ENCODE measurements at regions not wholly inside any gene's neighbourhood (a gene's known extent, or its start where the extent isn't known, plus 50 kb on each side); places are given as distances from the start of the nearest gene placed in this dataset.

GRCh38 chr12:40597133-40597532 lies 95.1 kb upstream of the CNTN1 start:
- DNase-seq (ENCODE audit: insufficient read length, low spot score) (no peak), FAIRE-seq (no peak)
- TF ChIP-seq POLR2A (IDR thresholded peaks at IDR 0.05; ENCODE audit: low read depth, low read length), result no peak
- TF ChIP-seq SPI1 (IDR thresholded peaks at IDR 0.05; ENCODE audit: low read depth, low read length), result peak; percentile 45
- no peak for TF ChIP-seq TAF1 (IDR thresholded peaks at IDR 0.05; ENCODE audit: low read depth, low read length)

- FAIRE-seq (no peak), DNase-seq (ENCODE audit: insufficient read length, low spot score) (no peak)
- peak; percentile 76 for TF ChIP-seq SPI1 (IDR thresholded peaks at IDR 0.05; ENCODE audit: low read depth, low read length)
- TF ChIP-seq POU2F2 (IDR thresholded peaks at IDR 0.05; ENCODE audit: low read depth, low read length), result no peak
Observed at GRCh38 chr12:40598073-40598472, 94.2 kb upstream of the CNTN1 start.

- DNase-seq (ENCODE audit: insufficient read length, low spot score) (no peak), FAIRE-seq (no peak)
- no peak for TF ChIP-seq SPI1 (IDR thresholded peaks at IDR 0.05; ENCODE audit: low read depth, low read length)
Observed at GRCh38 chr12:40602562-40602961, 89.7 kb upstream of the CNTN1 start.

- peak; percentile 74 for FAIRE-seq
- no peak for DNase-seq (ENCODE audit: insufficient read length, low spot score)
- TF ChIP-seq PAX5 (IDR thresholded peaks at IDR 0.05; ENCODE audit: insufficient read depth, low read length, severe bottlenecking), result no peak
- TF ChIP-seq SPI1 (IDR thresholded peaks at IDR 0.05; ENCODE audit: low read depth, low read length), result peak; percentile 59
Observed at GRCh38 chr12:40614923-40615322, 77.3 kb upstream of the CNTN1 start.

- DNase-seq (ENCODE audit: insufficient read length, low spot score) (no peak), FAIRE-seq (no peak)
- no peak for TF ChIP-seq POU2F2 (IDR thresholded peaks at IDR 0.05; ENCODE audit: low read depth, low read length)
- TF ChIP-seq SPI1 (IDR thresholded peaks at IDR 0.05; ENCODE audit: low read depth, low read length), result no peak
- no peak for TF ChIP-seq POLR2A (IDR thresholded peaks at IDR 0.05; ENCODE audit: low read depth, low read length)
- no peak for TF ChIP-seq TAF1 (IDR thresholded peaks at IDR 0.05; ENCODE audit: low read depth, low read length)
- TF ChIP-seq POLR2AphosphoS5 (IDR thresholded peaks at IDR 0.05; ENCODE audit: low read depth, low read length), result no peak
- no peak for TF ChIP-seq PAX5 (IDR thresholded peaks at IDR 0.05; ENCODE audit: insufficient read depth, low read length, severe bottlenecking)
Observed at GRCh38 chr12:40615590-40615989, 76.6 kb upstream of the CNTN1 start.

- no peak for FAIRE-seq
- no peak for TF ChIP-seq POLR2AphosphoS5 (IDR thresholded peaks at IDR 0.05; ENCODE audit: low read depth, low read length)
- TF ChIP-seq PAX5 (IDR thresholded peaks at IDR 0.05; ENCODE audit: insufficient read depth, low read length, severe bottlenecking), result no peak
- TF ChIP-seq POU2F2 (IDR thresholded peaks at IDR 0.05; ENCODE audit: low read depth, low read length), result no peak
- no peak for TF ChIP-seq SPI1 (IDR thresholded peaks at IDR 0.05; ENCODE audit: low read depth, low read length)
- no peak for DNase-seq (ENCODE audit: insufficient read length, low spot score)
Observed at GRCh38 chr12:40616383-40616915, 75.8 kb upstream of the CNTN1 start.

GRCh38 chr12:40618636-40619035 lies 73.6 kb upstream of the CNTN1 start:
- TF ChIP-seq POLR2A (IDR thresholded peaks at IDR 0.05; ENCODE audit: low read depth, low read length) (no peak), POLR2AphosphoS5 (IDR thresholded peaks at IDR 0.05; ENCODE audit: low read depth, low read length) (no peak), POU2F2 (IDR thresholded peaks at IDR 0.05; ENCODE audit: low read depth, low read length) (no peak), TAF1 (IDR thresholded peaks at IDR 0.05; ENCODE audit: low read depth, low read length) (no peak), PAX5 (IDR thresholded peaks at IDR 0.05; ENCODE audit: insufficient read depth, low read length, severe bottlenecking) (no peak), SPI1 (IDR thresholded peaks at IDR 0.05; ENCODE audit: low read depth, low read length) (no peak)
- FAIRE-seq, result no peak
- no peak for DNase-seq (ENCODE audit: insufficient read length, low spot score)

- no peak for FAIRE-seq
Observed at GRCh38 chr12:40620564-40621019, 71.6 kb upstream of the CNTN1 start.

GRCh38 chr12:40622246-40622838 lies 69.9 kb upstream of the CNTN1 start:
- peak; percentile 61 for FAIRE-seq
- TF ChIP-seq POLR2AphosphoS5 (IDR thresholded peaks at IDR 0.05; ENCODE audit: low read depth, low read length), result no peak
- TF ChIP-seq POU2F2 (IDR thresholded peaks at IDR 0.05; ENCODE audit: low read depth, low read length), result no peak
- DNase-seq (ENCODE audit: insufficient read length, low spot score), result peak; percentile 25

More at GRCh38 chr12:40620564-40621019, 71.6 kb upstream of the CNTN1 start:
- no peak for DNase-seq (ENCODE audit: insufficient read length, low spot score)
- TF ChIP-seq POU2F2 (IDR thresholded peaks at IDR 0.05; ENCODE audit: low read depth, low read length) (no peak), POLR2AphosphoS5 (IDR thresholded peaks at IDR 0.05; ENCODE audit: low read depth, low read length) (no peak), PAX5 (IDR thresholded peaks at IDR 0.05; ENCODE audit: insufficient read depth, low read length, severe bottlenecking) (no peak), POLR2A (IDR thresholded peaks at IDR 0.05; ENCODE audit: low read depth, low read length) (no peak), TAF1 (IDR thresholded peaks at IDR 0.05; ENCODE audit: low read depth, low read length) (no peak), SPI1 (IDR thresholded peaks at IDR 0.05; ENCODE audit: low read depth, low read length) (no peak)

- no peak for FAIRE-seq
- TF ChIP-seq POLR2AphosphoS5 (IDR thresholded peaks at IDR 0.05; ENCODE audit: low read depth, low read length), result no peak
- no peak for DNase-seq (ENCODE audit: insufficient read length, low spot score)
Observed at GRCh38 chr12:40632171-40632570, 60.1 kb upstream of the CNTN1 start.

- no peak for DNase-seq (ENCODE audit: insufficient read length, low spot score)
- TF ChIP-seq POU2F2 (IDR thresholded peaks at IDR 0.05; ENCODE audit: low read depth, low read length) (no peak), POLR2AphosphoS5 (IDR thresholded peaks at IDR 0.05; ENCODE audit: low read depth, low read length) (no peak), TAF1 (IDR thresholded peaks at IDR 0.05; ENCODE audit: low read depth, low read length) (no peak), SPI1 (IDR thresholded peaks at IDR 0.05; ENCODE audit: low read depth, low read length) (no peak), POLR2A (IDR thresholded peaks at IDR 0.05; ENCODE audit: low read depth, low read length) (no peak), PAX5 (IDR thresholded peaks at IDR 0.05; ENCODE audit: insufficient read depth, low read length, severe bottlenecking) (no peak)
- no peak for FAIRE-seq
Observed at GRCh38 chr12:40632933-40633332, 59.3 kb upstream of the CNTN1 start.

All from GM12891 (cell line).